ENCODE measurements at regions not wholly inside any gene's neighbourhood (a gene's known extent, or its start where the extent isn't known, plus 50 kb on each side); places are given as distances from the start of the nearest gene placed in this dataset.
A peak's percentile ranks its signal among the peaks of the same experiment; 100 is the strongest.

DNA sequence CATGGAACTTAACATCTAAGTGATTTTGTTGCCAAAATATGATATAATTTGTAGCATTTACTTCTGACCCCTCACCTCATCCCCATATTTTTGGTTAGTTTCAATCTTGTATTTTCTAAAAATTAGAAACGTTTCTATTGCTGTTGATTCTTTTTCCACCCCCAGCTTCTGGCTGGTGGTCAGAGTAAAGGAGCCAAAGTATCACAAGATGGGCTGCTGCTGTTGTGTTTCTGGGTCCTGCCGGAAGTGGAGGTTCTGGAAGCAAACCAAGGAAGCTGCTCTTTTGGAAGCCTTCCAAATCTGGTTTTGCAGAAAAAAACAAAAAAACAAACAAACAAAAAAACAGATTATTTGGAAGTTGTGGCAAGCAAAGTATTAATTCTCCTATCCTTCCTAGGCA, 221.1 kb upstream of the P2RY1 start:
- no peaks in the 10 kb centered on the region for H3K27me3 ChIP-seq (ENCODE audit: control insufficient read depth, insufficient read depth, low read length)
- no peaks in the 10 kb centered on the region for H3K4me1 ChIP-seq (ENCODE audit: control insufficient read depth, insufficient read depth, low read length)
- H3K4me3 ChIP-seq (ENCODE audit: low read length): no peak overlapping the region
- H3K36me3 ChIP-seq (ENCODE audit: control insufficient read depth, insufficient read depth, low read length): no peaks in the 10 kb centered on the region
- no peak overlapping the region for H3K27ac ChIP-seq (ENCODE audit: low read depth, low read length)
- no peak overlapping the region for H3K9ac ChIP-seq (ENCODE audit: low read length)

DNA sequence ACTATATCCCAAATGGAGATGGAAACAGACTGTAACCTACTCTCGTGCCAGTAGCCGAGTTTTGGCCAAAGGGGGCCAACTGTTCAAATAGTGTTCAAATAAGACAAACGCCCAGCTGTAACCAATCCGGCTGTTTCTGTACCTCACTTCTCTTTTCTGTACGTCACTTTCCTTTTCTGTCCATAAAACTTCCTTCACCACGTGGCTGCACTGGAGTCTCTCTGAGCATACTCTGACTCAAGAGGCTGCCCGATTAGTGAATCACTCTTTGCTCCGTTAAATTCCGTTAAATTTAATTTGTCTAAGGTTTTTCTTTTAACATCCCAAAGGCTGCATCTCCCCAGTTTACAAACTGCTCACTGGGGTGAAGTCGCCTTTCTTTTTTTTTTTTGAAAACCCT, 219.2 kb upstream of the P2RY1 start:
- no peaks in the 10 kb centered on the region for H3K36me3 ChIP-seq (ENCODE audit: control insufficient read depth, insufficient read depth, low read length)
- H3K27me3 ChIP-seq (ENCODE audit: control insufficient read depth, insufficient read depth, low read length): no peaks in the 10 kb centered on the region
- H3K27ac ChIP-seq (ENCODE audit: low read depth, low read length): no peak overlapping the region
- no peak overlapping the region for H3K4me3 ChIP-seq (ENCODE audit: low read length)
- no peaks in the 10 kb centered on the region for H3K4me1 ChIP-seq (ENCODE audit: control insufficient read depth, insufficient read depth, low read length)
- no peak overlapping the region for H3K9ac ChIP-seq (ENCODE audit: low read length)

DNA sequence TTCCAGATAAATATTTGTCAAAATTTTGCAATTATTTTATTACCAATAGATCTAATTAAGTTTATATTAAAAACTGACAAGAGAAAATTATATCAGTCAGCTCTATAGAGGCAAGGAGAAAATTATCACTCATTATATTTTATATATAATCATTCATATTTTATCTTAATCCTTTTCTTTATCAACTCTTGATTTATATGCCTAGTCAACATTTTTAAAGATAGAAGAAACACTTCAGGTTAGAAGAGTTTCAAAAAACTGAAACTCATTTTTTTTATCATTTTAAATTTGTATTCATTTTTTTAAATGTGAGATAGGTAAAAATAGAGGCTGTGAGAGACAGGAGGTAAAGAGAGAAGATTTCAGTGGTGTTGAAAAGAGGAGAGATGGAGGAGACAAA, 217.3 kb upstream of the P2RY1 start:
- Histone ChIP-seq H3K27ac (ENCODE audit: low read depth, low read length) (no peak overlapping the region), H3K4me1 (ENCODE audit: control insufficient read depth, insufficient read depth, low read length) (peaks cover 10% of the 10 kb centered on the region), H3K36me3 (ENCODE audit: control insufficient read depth, insufficient read depth, low read length) (no peaks in the 10 kb centered on the region), H3K27me3 (ENCODE audit: control insufficient read depth, insufficient read depth, low read length) (no peaks in the 10 kb centered on the region), H3K4me3 (ENCODE audit: low read length) (no peak overlapping the region), H3K9ac (ENCODE audit: low read length) (no peak overlapping the region)

DNA sequence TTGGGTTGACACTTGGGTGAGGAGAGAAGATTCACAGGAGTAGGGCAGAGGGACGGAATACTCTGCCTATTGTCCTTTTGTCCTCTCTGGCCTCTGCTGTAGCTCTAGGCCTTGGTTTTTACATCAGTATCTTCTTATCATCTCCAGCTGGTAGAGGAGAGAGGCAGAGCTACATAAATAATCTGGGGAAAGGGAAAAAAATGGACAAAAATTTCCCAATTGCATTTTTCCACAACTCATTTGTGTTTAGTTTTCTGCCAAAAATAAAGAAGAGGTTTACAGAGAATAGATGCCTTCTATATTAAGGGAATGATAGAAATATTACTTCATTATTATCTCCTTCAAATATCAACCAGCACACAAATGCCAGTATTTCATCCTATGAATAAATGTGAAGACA, 216.4 kb upstream of the P2RY1 start:
- Histone ChIP-seq H3K9ac (ENCODE audit: low read length) (no peak overlapping the region), H3K4me3 (ENCODE audit: low read length) (no peak overlapping the region), H3K27ac (ENCODE audit: low read depth, low read length) (no peak overlapping the region), H3K36me3 (ENCODE audit: control insufficient read depth, insufficient read depth, low read length) (no peaks in the 10 kb centered on the region), H3K4me1 (ENCODE audit: control insufficient read depth, insufficient read depth, low read length) (peaks cover 11% of the 10 kb centered on the region), H3K27me3 (ENCODE audit: control insufficient read depth, insufficient read depth, low read length) (no peaks in the 10 kb centered on the region)

DNA sequence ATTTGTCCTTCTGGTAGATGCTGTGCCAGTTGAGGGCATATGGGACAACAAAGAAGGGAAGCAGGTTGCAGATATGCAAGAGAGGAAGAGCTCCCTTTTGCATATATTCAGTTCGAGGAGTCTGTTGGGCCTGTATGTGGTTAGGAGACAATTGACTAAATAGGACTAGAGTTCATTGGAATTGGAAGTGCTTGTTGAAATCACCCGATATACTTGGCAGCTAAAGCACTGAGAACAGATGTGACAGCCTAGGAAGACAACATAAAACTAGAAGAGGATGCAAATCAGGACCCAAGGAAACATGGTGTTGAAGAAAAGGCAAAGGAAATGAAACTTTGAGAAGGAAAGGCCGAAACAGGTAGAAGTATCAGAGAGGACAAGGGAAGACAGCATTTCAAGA, 215.2 kb upstream of the P2RY1 start:
- Histone ChIP-seq H3K27me3 (ENCODE audit: control insufficient read depth, insufficient read depth, low read length) (no peaks in the 10 kb centered on the region), H3K9ac (ENCODE audit: low read length) (no peak overlapping the region), H3K36me3 (ENCODE audit: control insufficient read depth, insufficient read depth, low read length) (no peaks in the 10 kb centered on the region), H3K4me3 (ENCODE audit: low read length) (no peak overlapping the region), H3K4me1 (ENCODE audit: control insufficient read depth, insufficient read depth, low read length) (peaks cover 11% of the 10 kb centered on the region), H3K27ac (ENCODE audit: low read depth, low read length) (no peak overlapping the region)

DNA sequence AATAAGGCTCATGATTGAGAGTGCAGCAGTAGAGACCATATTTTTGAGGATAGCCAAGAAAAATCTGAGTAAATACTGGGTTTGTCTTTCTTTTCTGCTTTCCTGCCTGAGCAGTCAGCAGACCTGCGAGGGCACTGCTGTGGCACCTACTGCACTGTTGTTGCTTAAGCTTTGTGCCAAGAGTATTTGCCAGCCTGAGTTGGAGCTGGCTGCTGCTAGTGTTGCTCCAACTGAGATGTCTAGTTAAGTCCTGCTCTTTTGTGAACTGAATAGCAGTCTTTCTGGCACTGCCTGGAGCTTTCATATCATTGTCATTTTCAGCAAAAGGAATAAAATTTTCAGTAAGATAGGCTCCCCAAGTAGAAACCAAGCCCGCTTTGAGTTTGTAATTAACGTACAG, 214.5 kb upstream of the P2RY1 start:
- no peaks in the 10 kb centered on the region for H3K36me3 ChIP-seq (ENCODE audit: control insufficient read depth, insufficient read depth, low read length)
- no peak overlapping the region for H3K27ac ChIP-seq (ENCODE audit: low read depth, low read length)
- H3K4me1 ChIP-seq (ENCODE audit: control insufficient read depth, insufficient read depth, low read length): peaks cover 11% of the 10 kb centered on the region
- H3K4me3 ChIP-seq (ENCODE audit: low read length): no peak overlapping the region
- no peak overlapping the region for H3K9ac ChIP-seq (ENCODE audit: low read length)
- no peaks in the 10 kb centered on the region for H3K27me3 ChIP-seq (ENCODE audit: control insufficient read depth, insufficient read depth, low read length)

DNA sequence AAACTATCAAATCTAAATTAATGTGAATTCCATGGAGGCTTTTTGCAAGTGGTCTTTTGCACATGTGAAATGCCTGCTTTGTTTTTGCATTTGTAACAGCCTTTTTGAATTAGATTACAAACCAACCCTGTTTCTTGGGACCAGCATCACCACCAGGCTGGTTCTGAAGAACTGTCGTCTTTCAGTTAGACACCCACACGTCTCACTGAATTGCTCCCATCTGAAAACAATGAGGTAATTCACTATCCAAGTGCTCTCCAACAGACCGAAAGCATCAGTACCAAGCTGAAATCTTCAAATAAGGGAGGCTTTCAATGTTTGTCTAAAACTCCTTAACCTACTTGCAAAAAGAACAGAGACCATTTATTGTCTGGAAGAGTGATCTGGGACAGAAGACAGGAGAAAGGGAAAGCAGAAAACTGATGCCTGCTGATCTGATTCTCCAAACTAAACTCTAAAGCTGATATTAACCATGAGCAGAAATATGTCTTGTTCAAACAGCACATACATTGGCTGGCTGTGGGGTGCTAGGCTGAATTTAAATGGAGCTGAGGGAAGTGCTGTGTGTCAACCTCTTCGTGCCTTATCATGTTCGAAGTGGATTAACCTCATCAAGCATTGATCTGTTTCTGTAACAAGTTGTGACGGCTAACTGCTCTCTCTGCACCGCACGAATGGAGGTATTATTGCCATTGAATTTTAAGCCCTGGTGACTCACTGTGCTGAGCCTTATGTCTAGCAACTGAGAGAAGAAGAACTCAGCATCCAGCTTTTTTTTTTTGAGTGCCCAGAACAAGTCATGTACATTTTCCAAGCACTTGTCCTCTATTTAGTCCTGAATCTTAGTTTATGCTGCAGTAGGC, 213.7 kb upstream of the P2RY1 start:
- Histone ChIP-seq H3K9ac (ENCODE audit: low read length) (no peak overlapping the region), H3K36me3 (ENCODE audit: control insufficient read depth, insufficient read depth, low read length) (no peaks in the 10 kb centered on the region), H3K4me1 (ENCODE audit: control insufficient read depth, insufficient read depth, low read length) (peaks cover 11% of the 10 kb centered on the region), H3K27ac (ENCODE audit: low read depth, low read length) (peak overlapping the region; percentile 59), H3K4me3 (ENCODE audit: low read length) (no peak overlapping the region), H3K27me3 (ENCODE audit: control insufficient read depth, insufficient read depth, low read length) (no peaks in the 10 kb centered on the region)

DNA sequence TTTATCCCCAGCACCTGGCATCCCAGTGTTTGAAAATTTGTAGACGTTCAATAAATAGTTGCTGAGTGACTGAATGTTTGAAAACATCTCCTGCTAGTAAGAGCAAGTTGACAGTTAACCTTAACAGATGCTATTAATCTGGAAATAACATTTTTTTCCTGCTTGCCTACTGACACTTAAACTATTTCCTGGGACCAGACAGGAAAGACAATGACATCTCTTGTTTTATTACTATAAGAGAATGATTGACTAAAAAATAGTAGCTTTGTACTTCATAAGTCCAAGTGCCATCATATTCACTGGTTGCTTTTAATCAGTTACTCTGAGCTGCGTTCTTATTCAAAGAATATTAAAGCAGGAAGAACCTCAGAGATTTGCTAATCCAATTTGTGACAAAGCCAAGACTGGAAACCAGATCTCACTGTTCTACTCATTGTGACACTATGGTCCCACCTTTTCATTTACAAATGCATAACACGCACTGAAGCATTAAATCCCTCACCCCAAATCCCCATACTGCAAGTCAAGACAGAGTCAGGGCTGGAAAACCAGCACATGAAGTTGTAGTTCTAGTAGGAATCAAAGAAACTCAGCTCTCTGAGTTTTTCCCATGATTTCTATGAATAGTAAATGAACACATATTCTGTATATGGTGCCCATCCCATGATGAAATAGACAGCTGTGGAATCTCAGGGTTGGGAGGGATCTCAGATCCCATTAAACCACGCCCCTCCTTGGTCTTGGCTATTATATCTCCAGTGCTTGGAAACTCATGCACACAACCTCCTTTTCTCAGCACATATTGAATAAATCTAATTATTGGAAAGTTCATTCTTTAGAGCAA, 212.7 kb upstream of the P2RY1 start:
- Histone ChIP-seq H3K4me1 (ENCODE audit: control insufficient read depth, insufficient read depth, low read length) (peaks cover 11% of the 10 kb centered on the region), H3K27me3 (ENCODE audit: control insufficient read depth, insufficient read depth, low read length) (no peaks in the 10 kb centered on the region), H3K9ac (ENCODE audit: low read length) (no peak overlapping the region), H3K4me3 (ENCODE audit: low read length) (no peak overlapping the region), H3K36me3 (ENCODE audit: control insufficient read depth, insufficient read depth, low read length) (no peaks in the 10 kb centered on the region), H3K27ac (ENCODE audit: low read depth, low read length) (peak overlapping the region; percentile 43)

DNA sequence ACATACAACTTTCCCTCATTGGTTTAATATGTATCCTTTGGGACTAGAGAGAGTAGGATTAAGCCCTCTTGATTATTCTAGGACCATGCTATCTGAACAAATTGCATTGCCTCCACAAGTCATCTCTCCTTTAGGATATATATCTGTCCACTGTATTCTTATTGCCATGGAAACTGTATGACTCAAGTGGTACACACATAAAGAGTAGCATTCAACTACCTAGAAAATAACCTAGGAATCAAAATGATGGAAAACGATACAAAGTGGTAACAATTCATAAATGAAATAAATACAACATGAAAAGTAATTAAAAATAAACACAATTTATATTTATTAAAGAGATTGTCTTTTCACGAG, 212.1 kb upstream of the P2RY1 start:
- H3K27me3 ChIP-seq (ENCODE audit: control insufficient read depth, insufficient read depth, low read length): no peaks in the 10 kb centered on the region
- no peaks in the 10 kb centered on the region for H3K36me3 ChIP-seq (ENCODE audit: control insufficient read depth, insufficient read depth, low read length)
- H3K9ac ChIP-seq (ENCODE audit: low read length): no peak overlapping the region
- no peak overlapping the region for H3K4me3 ChIP-seq (ENCODE audit: low read length)
- peaks cover 11% of the 10 kb centered on the region for H3K4me1 ChIP-seq (ENCODE audit: control insufficient read depth, insufficient read depth, low read length)
- H3K27ac ChIP-seq (ENCODE audit: low read depth, low read length): no peak overlapping the region

DNA sequence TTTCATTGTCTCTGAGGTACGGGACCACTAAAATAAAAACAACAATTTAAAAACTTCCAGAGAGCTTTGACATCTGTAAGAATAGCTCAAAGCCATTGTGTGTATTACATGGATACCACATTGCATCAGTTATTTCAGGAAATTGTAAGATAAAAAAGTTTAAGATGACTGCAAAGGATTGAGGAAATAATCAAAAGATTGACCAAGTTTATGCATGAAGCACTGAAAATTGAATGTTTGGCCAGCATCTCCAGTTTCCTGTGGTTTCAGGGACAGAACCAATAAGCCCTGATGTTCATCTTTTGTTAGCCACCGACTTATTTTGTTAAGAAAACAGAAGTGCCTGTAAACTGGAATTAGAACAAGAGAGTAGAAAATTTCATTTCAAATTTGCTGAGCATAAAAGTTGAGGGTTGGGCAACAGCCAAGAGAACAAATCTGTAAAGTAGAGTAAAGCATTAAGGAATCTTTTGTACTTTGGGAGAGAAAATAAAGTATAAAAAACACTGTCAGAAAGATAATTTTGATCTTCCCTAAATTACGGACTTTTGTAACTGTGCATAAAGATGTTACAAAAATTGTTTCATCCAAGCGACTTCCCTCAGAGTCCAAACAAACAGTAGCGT, 211.5 kb upstream of the P2RY1 start:
- H3K4me3 ChIP-seq (ENCODE audit: low read length): no peak overlapping the region
- peak overlapping the region; percentile 45 for H3K27ac ChIP-seq (ENCODE audit: low read depth, low read length)
- H3K4me1 ChIP-seq (ENCODE audit: control insufficient read depth, insufficient read depth, low read length): peaks cover 11% of the 10 kb centered on the region
- no peaks in the 10 kb centered on the region for H3K36me3 ChIP-seq (ENCODE audit: control insufficient read depth, insufficient read depth, low read length)
- no peaks in the 10 kb centered on the region for H3K27me3 ChIP-seq (ENCODE audit: control insufficient read depth, insufficient read depth, low read length)
- H3K9ac ChIP-seq (ENCODE audit: low read length): no peak overlapping the region

DNA sequence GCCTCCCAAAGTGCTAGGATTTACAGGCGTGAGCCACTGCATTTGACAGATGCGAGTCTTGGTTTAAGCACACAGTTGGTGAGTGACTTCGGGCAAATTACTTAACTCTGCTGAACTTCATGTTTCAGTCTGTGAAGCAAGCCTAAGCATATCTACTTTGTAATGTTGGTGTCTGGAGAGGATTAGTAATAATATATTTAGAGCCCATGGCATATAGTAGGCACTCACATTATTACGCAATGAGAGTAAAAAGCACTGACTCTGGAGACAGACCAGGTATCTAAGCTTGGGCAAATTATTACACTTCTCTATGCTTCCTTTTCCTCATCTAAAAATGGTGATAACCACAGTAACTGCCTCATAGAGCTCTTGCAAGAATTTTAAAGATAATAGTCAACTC, 208.7 kb upstream of the P2RY1 start:
- Histone ChIP-seq H3K4me3 (ENCODE audit: low read length) (no peak overlapping the region), H3K27me3 (ENCODE audit: control insufficient read depth, insufficient read depth, low read length) (no peaks in the 10 kb centered on the region), H3K36me3 (ENCODE audit: control insufficient read depth, insufficient read depth, low read length) (no peaks in the 10 kb centered on the region), H3K4me1 (ENCODE audit: control insufficient read depth, insufficient read depth, low read length) (peaks cover 10% of the 10 kb centered on the region), H3K9ac (ENCODE audit: low read length) (no peak overlapping the region), H3K27ac (ENCODE audit: low read depth, low read length) (no peak overlapping the region)

DNA sequence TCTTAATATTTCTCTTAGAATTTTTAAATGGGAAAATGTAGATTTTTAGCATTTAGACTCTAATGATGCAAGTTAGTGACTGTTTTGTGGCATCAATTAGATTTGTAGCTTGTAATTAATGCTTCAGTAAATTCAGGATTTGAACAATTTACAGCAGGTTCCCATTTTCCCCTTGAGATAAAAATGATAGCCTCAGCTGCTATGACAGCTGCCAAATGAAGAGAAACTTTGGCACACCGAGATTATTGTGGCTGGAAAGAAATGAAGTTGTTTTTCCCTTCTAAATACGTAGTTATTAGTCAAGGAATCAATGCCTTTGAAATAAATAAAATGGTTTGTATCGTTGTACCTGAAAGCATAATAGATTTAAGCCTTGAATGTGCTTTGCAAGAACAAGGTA, 206.4 kb upstream of the P2RY1 start:
- Histone ChIP-seq H3K9ac (ENCODE audit: low read length) (no peak overlapping the region), H3K27me3 (ENCODE audit: control insufficient read depth, insufficient read depth, low read length) (no peaks in the 10 kb centered on the region), H3K4me1 (ENCODE audit: control insufficient read depth, insufficient read depth, low read length) (no peaks in the 10 kb centered on the region), H3K36me3 (ENCODE audit: control insufficient read depth, insufficient read depth, low read length) (no peaks in the 10 kb centered on the region), H3K4me3 (ENCODE audit: low read length) (no peak overlapping the region), H3K27ac (ENCODE audit: low read depth, low read length) (no peak overlapping the region)

Measured in rectal smooth muscle tissue (tissue), 1 donor.